COLO668 (cell line): ENCODE measurements at regions not wholly inside any gene's neighbourhood (a gene's known extent, or its start where the extent isn't known, plus 50 kb on each side); places are given as distances from the start of the nearest gene placed in this dataset.
"Not testable (repeated sequence)": the region's sequence is repeated elsewhere in the genome, so short reads cannot be mapped to it uniquely, and the experiment has no call there.

ENCODE experiments used
- DNase-seq: peaks from one replicate; lab custom pipeline; 2025; ENCODE audit not compliant: unreplicated experiment; lab: John Stamatoyannopoulos, UW

DNA sequence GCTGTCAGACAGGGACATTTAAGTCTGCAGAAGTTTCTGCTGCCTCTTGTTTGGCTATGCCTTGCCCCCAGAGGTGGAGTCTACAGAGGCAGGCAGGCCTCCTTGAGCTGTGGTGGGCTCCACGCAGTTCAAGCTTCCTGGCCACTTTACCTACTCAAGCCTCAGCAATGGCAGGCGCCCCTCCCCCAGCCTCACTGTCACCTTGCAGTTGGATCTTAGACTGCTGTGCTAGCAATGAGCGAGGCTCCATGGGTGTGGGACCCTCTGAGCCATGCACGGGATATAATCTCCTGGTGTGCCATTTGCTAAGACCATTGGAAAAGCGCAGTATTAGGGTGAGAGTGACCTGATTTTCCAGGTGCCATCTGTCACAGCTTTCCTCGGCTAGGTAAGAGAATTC lies 542.7 kb upstream of the SEMA6A start:
- not testable (repeated sequence) for DNase-seq

DNA sequence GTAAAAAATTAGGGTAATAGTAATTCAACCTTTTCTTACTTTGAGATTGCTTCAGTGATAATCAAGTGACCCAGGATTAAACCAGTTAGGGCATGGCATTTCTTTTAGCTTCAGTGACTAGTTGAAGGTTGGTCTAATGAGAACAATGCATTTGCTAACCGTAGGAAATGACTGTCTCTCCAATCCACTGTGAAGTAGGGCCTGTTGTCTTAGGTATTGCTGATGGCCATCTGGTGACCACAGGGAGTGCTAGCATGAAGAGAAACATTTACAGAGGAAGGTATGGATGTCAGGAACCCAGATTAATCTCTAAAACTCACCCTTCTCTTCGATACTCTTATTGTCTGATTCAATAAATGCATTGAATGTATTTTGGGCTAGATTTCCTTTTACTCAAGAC lies 535.9 kb upstream of the SEMA6A start:
- DNase-seq: no peak

DNA sequence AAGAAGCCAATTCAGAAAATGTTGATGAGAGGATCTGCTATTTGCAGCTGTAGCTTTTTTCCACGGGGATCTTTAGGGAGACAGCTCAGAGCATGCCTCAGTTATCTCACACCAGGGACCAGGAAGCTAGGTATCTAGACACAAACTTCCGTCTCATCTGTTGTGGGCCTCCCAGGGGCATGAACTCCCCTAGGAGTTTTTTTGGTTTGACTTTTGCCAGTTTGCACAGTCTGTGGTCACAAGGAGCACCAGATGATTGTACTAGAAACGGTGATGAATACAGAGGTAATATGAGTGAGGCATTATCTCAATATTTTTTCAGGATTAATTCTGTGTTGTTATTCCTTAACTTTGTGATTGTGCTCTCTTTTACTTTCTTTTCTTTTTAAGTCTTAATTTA lies 533.2 kb upstream of the SEMA6A start:
- DNase-seq: no peak

DNA sequence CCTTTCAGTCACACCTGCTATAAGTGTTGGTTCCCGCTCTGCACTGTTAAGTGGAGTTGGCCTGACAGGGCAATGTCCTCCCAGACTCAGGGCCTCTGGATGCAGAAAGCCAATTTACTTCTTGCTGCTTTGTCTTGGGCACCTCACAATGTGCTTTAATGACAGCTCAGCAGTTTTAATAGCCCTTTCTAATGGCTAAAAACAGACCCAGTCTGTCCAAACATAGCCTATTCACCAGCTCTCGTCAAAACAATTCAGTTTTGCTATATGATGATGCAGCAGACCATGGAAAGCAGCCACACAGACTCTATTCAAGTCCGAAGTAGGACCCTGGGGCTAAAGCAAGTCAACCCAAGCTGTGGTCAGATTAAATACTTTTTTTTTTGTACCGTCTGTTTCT lies 529.1 kb upstream of the SEMA6A start:
- no peak for DNase-seq

DNA sequence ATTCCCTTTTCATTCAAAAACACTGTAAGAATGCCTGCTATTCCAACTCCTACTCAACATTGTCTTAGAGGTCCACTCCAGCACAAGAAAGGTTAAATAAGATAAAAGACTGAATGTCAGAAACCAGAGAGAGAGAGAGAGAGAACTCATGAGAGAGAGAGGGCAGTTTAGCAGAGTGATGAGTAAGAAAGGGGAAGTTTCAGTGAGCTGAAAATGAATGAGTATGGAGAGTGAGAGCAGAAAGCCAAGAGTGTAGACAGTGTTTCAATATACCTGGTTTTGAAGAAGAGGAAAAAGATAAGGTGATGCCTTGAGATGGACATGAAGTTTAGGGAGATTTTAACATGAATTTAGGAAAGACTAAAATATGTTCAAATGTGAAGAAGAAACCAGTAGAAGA lies 528.0 kb upstream of the SEMA6A start:
- DNase-seq: no peak

DNA sequence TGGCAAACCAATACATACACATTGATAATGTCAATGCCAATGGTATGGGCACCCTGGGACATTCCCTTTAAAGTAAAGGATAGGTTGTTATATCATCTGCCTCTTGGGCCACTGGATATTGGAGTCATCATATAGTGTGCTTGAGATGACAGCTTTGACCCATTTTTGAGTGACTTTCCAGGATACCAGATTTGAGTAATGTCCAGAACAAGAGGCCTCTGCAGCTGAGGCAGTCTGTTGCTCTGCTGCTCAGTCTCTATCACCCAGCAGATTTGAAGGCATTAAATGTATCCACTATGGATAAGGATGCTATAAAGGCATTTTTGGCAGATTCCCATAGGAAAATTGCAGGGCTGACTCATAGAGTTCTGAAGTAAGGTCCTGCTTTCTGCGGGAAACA lies 525.6 kb upstream of the SEMA6A start:
- DNase-seq: no peak

DNA sequence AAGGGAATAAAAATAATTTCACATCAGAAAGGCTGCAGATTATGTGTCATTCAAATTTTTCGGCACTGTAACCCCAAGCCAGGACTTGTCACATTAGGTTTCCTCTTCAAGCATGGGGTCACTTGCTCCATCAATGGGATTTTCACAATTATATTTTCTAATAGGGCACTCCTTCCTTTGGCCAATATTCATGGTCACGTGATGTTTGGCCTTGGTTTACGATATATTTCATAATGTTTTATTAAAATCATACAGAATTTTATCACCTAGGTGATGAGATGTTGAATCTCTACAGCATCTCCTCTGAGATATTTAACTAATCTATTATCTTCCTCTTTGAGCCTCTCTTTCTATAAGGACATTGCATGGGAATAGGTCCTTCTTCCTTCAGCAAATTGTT lies 523.5 kb upstream of the SEMA6A start:
- DNase-seq: no peak

DNA sequence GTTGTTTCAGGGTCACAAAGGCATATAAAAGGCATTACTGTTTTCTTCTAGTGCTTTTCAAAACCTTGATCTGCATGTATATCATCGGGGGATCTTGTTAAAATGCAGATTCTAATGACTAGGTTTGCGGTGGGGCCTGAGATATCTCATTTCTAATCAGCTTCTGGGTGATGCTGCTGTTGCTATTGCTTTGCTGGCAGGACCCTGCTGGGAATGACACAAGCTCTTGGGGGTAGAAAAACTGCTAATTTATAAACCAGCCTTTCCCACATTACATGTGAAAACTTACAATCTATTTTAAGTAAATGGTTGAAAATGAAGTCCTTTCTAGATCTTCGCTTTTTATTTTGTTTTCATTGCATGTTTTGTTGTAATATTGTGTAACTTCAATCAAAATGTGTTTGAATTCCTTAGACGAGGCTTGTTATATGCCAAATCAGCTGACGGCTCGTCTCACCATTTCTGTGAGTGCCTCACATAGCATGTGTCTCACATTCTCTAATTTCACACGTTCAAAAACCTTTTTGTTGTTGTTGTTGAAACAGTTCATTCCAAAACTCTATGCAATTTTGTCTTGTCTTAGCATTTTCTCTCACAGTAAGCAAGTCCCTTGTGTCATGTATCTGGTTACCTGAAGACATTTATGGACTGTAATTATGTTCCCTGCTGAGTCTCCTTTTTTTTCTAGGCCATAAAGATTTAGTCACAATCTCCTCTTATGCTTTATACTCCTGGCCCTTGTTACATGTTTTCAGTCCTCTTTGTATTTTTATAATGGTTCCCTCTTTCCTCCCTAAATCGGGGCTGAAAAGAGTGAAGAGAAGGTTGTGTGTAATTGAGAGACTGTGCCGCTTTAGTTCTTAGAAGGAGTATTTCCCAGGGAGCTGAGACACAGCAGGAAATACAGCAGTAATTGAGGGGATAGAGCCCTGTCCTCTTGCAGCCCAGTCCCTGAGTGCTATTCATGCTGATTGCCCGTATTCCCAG lies 521.0 kb upstream of the SEMA6A start:
- no peak for DNase-seq

DNA sequence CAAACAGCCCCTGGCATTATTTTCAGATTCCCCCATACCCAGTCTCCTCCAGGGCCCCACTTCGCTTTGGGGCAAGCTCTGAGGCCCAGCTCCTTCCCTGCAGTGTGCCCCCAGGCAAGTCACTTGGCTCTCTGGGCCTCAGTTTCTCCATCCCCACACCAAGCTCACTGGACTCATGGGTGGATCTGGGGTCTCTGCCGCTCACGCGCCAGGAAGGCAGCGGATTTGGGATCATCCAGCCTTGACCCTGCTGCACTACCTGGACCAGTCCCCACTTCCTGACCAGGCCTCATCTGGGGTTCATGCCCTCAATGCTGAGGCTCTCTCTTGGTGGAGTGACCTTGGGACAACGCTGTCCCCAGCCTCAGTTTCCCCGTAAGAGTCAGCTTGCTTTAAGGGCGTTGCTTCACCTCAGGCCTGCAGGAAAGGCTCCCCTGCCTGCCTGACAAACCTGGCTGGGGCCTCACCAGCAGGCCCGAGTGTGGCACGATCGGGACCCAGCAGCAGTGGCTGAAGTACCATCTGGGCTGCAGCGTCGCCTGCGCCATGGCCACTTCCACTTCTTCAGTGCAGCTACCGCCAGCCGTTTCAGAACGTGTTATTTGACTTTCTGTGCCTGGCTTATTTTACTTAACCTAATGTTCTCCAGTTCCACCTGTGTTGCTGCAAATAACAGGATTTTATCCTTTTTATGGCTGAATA lies 519.6 kb upstream of the SEMA6A start:
- DNase-seq: no peak

DNA sequence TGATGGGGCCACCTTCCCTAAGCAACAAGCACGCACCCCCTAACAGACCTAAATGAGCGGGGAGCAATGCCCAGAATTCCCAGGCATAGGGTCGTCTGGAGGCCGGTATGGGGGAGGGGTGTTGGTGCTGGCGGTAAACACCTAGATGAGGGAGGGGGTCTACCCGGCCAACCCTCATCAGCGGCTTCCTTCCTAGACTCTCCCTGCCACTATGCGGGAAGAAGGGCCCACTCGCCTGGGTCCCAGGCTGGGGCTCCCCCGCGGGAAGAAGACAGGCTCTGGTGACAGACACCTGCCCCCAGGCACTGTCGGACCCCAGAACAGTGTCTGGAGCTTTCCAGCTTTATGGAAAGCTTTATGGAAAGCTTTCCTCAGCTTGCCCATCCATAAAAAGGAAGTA lies 519.0 kb upstream of the SEMA6A start:
- DNase-seq: no peak

DNA sequence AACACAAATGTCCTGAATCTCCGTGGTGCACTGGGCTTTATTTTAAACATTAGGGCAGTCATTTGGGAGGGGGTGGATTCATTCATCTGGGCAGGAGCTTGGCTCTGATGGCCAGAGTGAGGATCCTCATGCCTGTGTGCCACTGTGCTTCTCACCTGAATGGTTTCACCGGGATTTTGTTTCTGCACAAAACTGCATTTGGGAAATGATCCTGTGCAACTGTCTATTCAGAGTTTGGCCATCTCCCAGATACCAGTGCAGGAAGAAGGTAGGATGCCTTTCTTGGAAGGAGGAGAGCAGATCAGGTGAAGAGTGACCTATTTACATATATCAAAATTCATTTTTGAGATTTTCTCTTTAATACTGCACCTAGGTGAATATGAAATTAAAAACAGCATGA lies 514.4 kb upstream of the SEMA6A start:
- DNase-seq: no peak

DNA sequence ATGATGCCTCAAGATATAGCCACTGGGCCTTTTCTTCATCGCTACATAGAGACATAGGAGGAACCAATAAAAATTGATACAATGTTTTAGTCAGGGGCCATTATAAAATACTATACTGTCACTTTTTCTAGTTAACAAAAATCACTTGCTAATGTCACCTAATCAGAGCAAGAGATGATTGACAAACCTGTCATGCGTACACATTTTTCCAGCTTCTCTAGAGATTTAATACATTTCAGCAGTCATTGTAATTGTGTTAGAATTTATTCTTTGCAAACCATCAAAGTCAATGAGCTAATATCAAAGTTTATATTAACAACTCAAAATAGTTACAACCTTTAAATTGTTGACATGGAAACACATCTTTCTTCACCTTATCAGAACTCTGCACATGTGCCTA lies 513.6 kb upstream of the SEMA6A start:
- no peak for DNase-seq

DNA sequence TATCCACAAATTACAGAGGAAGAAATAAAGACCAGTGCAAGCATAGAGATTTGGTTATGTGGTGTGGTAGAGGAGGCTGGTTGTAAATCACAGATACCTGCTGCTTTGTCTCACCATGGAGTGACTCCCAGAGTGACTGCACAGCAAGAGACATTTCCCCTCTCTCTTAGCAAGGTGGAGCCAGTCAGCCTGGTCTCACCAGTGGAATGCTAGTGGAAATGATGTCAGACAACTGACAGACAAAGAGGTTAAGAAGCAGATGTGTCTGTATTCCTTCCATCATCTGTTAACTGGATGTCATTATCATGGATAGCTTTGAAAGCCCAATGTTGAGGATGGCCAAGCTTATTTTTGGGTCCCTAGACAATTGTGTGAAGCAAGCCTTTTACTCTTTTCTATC lies 509.4 kb upstream of the SEMA6A start:
- no peak for DNase-seq

DNA sequence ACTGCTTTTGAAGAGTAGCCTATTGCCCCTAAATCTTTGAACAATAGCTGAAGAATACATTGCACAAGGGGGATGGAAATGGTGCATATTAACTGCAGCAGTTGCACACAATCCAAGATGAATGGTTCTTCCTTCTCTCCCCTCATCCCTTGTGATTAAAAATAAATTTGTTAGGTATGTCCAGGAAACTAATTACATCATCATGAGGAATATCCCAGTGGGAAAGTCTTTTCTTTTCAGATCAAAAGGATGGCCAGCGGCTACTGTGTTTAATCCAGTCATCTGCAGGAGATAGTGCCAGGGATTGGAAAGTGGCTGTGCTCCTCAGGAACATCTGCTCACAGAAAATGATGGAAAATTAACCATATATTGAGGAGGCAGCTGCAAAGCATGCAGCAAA lies 508.4 kb upstream of the SEMA6A start:
- DNase-seq: no peak

DNA sequence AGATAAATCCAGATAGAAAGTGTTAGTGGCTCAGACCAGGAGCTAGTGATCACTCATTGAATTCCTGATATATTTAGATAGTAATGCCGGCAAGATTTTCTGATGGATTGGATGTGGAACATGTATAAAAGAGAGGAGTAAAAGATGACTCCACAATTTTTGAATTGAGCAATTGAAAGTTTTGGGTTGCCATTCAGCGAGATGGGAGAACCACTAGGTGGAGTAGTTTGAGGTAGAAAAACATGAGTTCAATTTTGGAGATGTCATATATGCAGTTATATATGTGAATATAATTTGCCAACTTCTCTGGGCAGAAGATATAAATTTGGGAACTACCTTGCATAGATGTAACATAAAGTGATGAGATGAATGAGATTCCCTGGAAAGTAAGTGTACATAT lies 502.5 kb upstream of the SEMA6A start:
- DNase-seq: no peak

DNA sequence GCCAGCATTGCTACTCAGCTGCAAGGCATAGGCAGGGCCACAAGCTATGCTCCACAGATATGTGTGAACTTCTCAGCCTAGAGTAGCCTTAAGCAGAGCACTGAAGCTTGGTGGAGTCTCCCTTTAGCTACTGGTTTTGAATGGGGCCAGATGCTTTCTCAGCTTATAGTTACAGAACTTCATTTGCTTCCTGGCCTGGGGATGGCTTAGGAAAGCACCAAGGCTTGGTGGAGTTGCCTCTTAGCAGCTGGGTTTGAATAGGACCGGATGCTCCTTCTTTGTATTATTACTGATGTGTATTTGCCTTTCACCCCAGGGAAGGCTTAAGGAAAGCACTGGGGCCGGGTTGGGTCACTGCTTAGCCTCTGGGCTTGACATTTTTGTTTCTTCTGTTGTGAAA lies 497.8 kb upstream of the SEMA6A start:
- DNase-seq: no peak

DNA sequence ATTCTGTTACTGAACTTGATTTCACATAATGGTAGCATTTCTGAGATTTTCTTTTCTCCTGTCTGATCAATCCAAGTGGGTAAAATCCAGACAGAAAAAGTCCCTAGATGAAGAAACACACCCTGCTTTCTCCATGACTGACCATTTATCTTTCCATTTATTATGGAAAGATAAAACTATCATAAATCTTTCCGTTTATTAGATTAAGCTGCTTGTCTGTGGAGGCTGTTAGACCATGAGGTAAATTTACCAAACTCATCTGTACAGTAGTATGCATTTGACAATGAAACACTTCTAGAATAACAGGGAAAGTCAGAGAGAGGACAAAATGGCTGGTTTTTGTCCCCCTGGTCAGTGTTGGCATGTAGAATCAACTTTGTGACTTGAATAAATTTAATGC lies 491.2 kb upstream of the SEMA6A start:
- DNase-seq: no peak

DNA sequence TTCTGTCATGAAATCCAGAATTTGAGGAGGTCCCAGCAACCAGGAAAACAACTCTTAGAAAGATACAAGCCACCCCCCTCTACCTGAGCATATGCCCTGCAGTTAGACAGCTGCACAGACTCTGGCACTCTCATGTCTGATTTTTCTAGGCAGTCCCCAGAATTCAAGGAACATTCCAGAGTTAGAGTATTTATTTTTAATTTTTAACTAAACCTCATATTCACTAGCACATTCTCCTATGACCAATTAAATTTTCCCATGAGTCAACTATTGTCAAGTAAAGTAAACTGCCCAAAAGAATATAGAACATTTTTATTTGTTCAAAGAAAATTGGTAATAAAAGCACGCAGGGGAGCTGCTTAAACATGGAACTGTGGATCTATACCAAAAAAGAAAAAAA lies 490.5 kb upstream of the SEMA6A start:
- DNase-seq: no peak

DNA sequence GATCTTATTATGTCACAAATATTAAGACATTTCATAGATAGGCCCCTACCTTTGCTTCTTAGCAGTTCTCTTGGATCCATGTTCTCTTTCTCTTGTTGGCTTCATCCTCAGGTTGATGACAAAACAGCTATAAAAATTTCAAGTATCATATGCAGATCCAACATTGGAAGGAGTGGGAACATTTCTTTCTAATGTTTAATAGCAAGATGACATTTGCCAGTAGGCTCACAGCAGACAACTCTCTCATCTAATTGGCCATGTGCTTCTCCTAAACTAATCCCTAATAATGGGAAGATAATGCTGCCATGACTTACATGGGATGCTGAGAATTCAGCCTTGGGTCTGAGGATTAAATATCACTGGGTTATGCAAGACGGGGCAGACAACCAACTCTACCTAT lies 485.5 kb upstream of the SEMA6A start:
- DNase-seq: no peak

DNA sequence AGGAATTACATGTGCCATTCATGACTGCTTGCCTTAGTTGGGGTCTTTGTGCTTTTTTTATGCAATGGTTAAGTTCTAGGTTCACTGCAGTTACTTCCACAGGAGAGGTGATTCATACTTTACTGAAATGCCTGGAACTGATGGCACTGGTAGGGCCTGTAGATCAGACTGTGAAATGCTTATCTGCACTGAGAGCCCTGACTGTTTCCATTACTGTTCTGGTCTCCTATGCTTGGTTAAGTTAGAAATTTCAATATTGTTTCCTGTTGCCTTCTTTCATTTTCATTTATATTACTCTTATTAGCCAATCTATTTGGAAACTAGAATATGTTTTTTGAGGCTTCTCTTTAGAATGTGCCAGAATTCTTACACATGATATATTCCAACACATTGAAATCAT lies 484.1 kb upstream of the SEMA6A start:
- DNase-seq: no peak

DNA sequence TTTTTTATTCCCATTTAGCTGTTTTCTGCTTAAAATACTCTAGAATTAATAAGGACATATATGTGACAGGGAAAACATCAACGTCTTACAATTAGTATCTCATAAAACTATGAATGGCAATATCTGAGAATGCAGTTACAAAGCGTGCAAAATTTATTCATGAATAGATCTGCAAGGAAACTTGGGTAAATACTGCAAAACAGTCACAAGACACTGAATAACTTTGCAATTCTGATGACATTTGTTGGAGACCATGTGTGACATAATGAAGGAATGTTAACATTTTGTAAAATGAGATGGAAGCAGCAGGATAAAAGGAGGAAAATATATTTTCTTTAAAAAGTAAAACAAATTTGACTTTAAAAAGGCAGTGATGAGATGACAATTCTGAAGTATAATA lies 480.9 kb upstream of the SEMA6A start:
- DNase-seq: no peak

DNA sequence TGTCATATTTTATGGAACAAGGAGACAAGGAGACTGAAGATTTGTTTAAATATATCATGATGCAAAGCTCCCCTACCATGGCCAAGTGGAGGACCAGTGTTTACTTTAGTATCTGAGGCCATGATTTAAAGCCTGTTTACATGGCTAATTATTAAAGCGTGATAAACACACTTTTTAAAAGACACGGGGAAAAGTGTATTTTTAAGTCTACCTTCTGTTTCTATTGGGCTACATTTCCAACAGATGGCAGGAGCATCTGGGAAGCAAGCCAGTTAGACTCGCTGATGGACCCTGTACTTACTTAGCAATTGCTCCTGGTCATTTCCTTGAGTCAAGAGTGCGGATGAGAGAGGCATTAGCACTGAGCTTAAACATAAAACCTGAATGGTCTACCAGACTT lies 480.3 kb upstream of the SEMA6A start:
- DNase-seq: no peak

DNA sequence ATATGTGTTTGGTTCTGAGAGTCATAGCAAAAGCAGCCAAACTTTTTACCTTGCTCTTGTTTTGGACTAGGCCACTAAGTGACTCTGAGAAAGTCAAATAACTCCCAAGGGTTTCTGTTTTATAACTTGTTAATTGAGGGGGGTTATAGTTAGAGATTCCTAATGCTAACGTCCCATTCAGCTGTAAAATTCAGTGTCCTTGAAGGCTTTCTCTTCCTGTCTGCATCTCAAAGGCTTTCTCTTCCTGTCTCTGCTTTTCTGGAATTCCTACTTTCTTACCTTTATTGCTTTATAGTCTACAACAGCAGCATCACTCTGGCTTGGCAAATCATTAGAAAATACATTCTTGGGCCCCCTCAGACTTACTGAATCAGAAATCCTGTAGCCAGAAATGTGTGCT lies 479.5 kb upstream of the SEMA6A start:
- no peak for DNase-seq
